ENCODE measurements at regions not wholly inside any gene's neighbourhood (a gene's known extent, or its start where the extent isn't known, plus 50 kb on each side); places are given as distances from the start of the nearest gene placed in this dataset.

DNA sequence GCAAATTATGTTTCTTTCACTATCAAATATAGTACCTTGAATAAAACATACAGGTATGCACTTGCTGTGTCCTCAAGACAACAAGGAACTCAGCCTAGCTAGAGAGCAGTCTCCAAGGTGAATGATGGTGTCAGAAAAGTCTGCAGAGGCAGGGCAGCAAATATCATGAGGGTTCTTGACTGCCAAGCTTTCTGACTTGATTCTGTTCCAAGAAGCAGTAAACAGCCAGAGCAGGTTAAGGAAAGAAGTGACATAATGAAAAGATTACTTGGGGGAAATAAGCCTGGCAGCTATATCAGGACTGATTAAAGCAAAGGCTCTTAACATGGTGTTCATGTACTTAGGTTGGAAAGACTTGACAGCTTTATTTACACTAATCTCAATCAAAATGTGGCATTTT, 192.2 kb upstream of the GADL1 start:
- DNase-seq (ENCODE audit: low spot score in 2 of 2, unreplicated experiment in 2 of 2), result no peak
- Mint-ChIP-seq H3K27ac (no peak overlapping the region), H3K4me1 (peaks cover 16% of the 10 kb centered on the region), H3K36me3 (no peaks in the 10 kb centered on the region), H3K9me3 (no peaks in the 10 kb centered on the region), H3K27me3 (ENCODE audit: low read depth) (no peaks in the 10 kb centered on the region), H3K4me3 (no peak overlapping the region)
- TF ChIP-seq, protein P1, sequence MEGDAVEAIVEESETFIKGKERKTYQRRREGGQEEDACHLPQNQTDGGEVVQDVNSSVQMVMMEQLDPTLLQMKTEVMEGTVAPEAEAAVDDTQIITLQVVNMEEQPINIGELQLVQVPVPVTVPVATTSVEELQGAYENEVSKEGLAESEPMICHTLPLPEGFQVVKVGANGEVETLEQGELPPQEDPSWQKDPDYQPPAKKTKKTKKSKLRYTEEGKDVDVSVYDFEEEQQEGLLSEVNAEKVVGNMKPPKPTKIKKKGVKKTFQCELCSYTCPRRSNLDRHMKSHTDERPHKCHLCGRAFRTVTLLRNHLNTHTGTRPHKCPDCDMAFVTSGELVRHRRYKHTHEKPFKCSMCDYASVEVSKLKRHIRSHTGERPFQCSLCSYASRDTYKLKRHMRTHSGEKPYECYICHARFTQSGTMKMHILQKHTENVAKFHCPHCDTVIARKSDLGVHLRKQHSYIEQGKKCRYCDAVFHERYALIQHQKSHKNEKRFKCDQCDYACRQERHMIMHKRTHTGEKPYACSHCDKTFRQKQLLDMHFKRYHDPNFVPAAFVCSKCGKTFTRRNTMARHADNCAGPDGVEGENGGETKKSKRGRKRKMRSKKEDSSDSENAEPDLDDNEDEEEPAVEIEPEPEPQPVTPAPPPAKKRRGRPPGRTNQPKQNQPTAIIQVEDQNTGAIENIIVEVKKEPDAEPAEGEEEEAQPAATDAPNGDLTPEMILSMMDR (IDR thresholded peaks at IDR 0.05; ENCODE audit: unreplicated experiment), result no peak

GRCh38 chr3:31091748-31092147, 197.3 kb upstream of the GADL1 start:
- no peaks in the 10 kb centered on the region for H3K27me3 Mint-ChIP-seq (ENCODE audit: low read depth)
- H3K4me3 Mint-ChIP-seq, result no peak overlapping the region
- no peak for DNase-seq (ENCODE audit: low spot score in 2 of 2, unreplicated experiment in 2 of 2)
- no peaks in the 10 kb centered on the region for H3K36me3 Mint-ChIP-seq
- TF ChIP-seq, protein P1 (IDR thresholded peaks at IDR 0.05; ENCODE audit: unreplicated experiment), result no peak
- peaks cover 36% of the 10 kb centered on the region for H3K4me1 Mint-ChIP-seq
- no peaks in the 10 kb centered on the region for H3K9me3 Mint-ChIP-seq
- no peak overlapping the region for H3K27ac Mint-ChIP-seq

GRCh38 chr3:31092748-31093589, 198.5 kb upstream of the GADL1 start:
- peaks cover 34% of the 10 kb centered on the region for H3K4me1 Mint-ChIP-seq

GRCh38 chr3:31093606-31094005, 199.1 kb upstream of the GADL1 start:
- Mint-ChIP-seq H3K4me3 (no peak overlapping the region), H3K36me3 (no peaks in the 10 kb centered on the region), H3K27me3 (ENCODE audit: low read depth) (no peaks in the 10 kb centered on the region), H3K4me1 (peaks cover 34% of the 10 kb centered on the region), H3K9me3 (no peaks in the 10 kb centered on the region), H3K27ac (no peak overlapping the region)
- TF ChIP-seq, protein P1 (IDR thresholded peaks at IDR 0.05; ENCODE audit: unreplicated experiment), result no peak
- DNase-seq (ENCODE audit: low spot score in 2 of 2, unreplicated experiment in 2 of 2), result no peak

More at GRCh38 chr3:31092748-31093589, 198.5 kb upstream of the GADL1 start:
- Mint-ChIP-seq H3K27me3 (ENCODE audit: low read depth) (no peaks in the 10 kb centered on the region), H3K9me3 (no peaks in the 10 kb centered on the region), H3K36me3 (no peaks in the 10 kb centered on the region), H3K4me3 (no peak overlapping the region), H3K27ac (no peak overlapping the region)
- no peak for DNase-seq (ENCODE audit: low spot score in 2 of 2, unreplicated experiment in 2 of 2)
- TF ChIP-seq, protein P1 (IDR thresholded peaks at IDR 0.05; ENCODE audit: unreplicated experiment), result no peak

DNA sequence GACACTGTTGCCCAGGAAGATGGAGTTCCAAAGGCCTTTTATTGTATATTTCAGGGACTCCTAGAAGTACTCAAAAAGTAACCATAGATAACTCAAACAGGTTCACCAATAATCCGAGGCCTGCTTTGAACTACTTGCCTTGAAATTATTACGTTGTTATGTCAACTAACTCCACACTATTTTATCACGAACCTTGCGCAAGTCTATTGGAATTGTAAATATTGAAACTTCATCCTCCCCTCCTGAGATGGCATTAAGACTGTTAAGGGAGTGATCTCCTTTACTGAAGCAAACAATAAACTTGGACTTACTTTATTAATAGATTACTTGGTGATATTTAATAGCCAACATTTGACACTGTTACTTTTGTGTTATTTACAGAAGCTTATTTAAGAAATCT, 199.6 kb upstream of the GADL1 start:
- no peaks in the 10 kb centered on the region for H3K27me3 Mint-ChIP-seq (ENCODE audit: low read depth)
- H3K4me1 Mint-ChIP-seq, result peaks cover 34% of the 10 kb centered on the region
- DNase-seq (ENCODE audit: low spot score in 2 of 2, unreplicated experiment in 2 of 2), result no peak
- no peaks in the 10 kb centered on the region for H3K9me3 Mint-ChIP-seq
- H3K27ac Mint-ChIP-seq, result no peak overlapping the region
- TF ChIP-seq, protein P1 (IDR thresholded peaks at IDR 0.05; ENCODE audit: unreplicated experiment), result no peak
- no peak overlapping the region for H3K4me3 Mint-ChIP-seq
- H3K36me3 Mint-ChIP-seq, result no peaks in the 10 kb centered on the region
